ENCODE measurements at regions not wholly inside any gene's neighbourhood (a gene's known extent, or its start where the extent isn't known, plus 50 kb on each side); places are given as distances from the start of the nearest gene placed in this dataset.

- DNase-seq (ENCODE audit: low read depth in 3 of 3, low spot score in 2 of 3) = no peak
These were observed 223.2 kb upstream of the THBS1 start for GRCh38 chr15:39357480-39358268.

GRCh38 chr15:39358441-39359041 is 222.3 kb upstream of the THBS1 start:
- peak in 1 of 3 donors; percentile 18 for DNase-seq (ENCODE audit: low read depth in 3 of 3, low spot score in 2 of 3)

- DNase-seq (ENCODE audit: low read depth in 3 of 3, low spot score in 2 of 3) = no peak
These were observed 221.1 kb upstream of the THBS1 start for GRCh38 chr15:39359771-39360170.

DNA sequence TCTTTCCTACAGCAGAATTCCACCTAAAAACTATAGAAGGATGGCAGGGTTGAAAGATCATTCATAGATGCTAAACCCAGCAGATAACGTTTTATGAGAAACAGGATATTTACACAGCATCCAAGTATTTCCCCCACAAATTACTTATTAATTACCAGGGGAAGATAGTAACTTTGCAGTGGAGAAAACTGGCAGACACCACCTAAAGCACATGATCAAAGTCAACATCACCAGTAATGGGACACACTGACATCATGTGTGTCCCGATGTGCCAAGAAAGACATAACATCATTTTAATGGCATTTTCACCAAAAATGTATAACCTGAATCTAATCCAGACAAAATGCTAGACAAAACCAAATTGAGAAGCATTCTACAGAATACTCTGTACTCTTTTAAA is 220.4 kb upstream of the THBS1 start:
- DNase-seq (ENCODE audit: low read depth in 3 of 3, low spot score in 2 of 3) = no peak

- DNase-seq (ENCODE audit: low read depth in 3 of 3, low spot score in 2 of 3) = no peak
These were observed 219.4 kb upstream of the THBS1 start for GRCh38 chr15:39361497-39361896.

DNA sequence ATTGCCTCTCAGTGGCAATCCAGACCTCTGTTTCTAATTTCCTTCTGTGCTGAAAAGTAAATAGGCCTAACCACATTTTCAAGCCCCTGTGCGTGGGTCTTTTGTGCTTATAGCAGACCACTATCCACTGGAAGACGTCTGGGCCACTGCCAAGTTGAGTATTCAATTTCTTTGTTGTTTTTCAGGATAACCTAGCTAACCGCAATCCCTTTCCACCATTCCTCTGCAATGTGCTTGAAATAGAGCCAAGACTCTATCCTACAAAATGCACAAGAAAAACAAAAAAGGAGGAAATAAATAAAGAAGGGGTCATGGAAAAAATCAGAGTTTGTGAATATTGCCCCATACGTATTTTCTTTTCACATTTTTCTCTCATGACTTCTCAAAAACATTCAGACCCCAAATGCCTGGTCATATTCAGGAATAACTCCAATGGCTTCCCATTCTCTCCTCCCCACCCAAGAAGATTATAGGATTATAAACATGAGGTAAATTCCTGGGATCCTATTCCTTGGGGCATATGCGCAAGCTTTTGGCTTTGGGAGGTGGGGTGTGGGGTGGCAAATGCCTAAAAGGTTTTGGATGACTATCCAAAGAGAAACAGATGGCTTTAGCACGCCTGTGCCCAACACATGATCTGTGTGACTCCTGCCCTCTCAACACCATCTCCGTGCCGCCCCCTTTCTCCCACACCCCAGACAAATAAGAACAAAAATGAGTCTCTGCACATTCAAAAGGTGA is 217.9 kb upstream of the THBS1 start:
- DNase-seq (ENCODE audit: low read depth in 3 of 3, low spot score in 2 of 3) = peak in 2 of 3 donors; percentile 29 to 44

GRCh38 chr15:39363761-39364586 is 216.9 kb upstream of the THBS1 start:
- no peak for DNase-seq (ENCODE audit: low read depth in 3 of 3, low spot score in 2 of 3)

DNA sequence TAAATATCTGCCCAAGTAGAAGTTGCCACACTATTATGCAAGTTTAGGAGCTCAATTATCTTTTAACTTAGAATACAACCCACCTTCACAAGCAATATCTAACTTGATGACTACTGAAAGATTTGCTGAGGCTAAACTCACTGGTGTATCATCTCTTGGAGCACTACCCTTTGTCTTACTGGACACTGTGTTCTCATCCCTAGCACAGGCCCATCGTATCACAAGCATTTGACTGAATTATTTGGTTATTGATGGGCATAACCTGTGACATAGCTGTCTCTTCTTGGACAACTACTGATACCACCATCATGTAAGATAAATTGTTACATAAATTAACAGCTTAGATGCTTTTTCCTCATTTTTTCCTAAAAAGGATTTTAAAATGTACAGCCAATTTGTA is 216.2 kb upstream of the THBS1 start:
- DNase-seq (ENCODE audit: low read depth in 3 of 3, low spot score in 2 of 3) = no peak

DNA sequence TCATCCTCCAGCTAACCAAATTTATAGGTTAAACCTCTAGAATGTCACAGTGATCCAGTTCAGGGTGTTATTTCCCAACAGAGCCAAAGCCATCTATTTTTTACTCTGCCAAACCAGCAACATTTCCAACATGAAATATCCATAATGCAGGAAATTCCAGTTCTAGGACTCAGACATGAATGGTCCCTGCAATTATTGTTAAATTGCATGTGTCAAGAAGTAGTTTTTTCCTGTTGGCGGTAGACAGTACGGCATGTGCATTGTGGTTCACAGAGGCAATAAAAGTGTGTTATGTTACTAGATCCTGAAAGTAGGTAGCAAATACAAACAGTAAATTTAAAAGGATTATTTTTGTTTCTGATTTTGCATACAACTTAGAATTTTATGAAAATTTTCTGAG is 215.7 kb upstream of the THBS1 start:
- DNase-seq (ENCODE audit: low read depth in 3 of 3, low spot score in 2 of 3) = no peak

GRCh38 chr15:39365873-39366272 is 215.0 kb upstream of the THBS1 start:
- DNase-seq (ENCODE audit: low read depth in 3 of 3, low spot score in 2 of 3) = no peak

- DNase-seq (ENCODE audit: low read depth in 3 of 3, low spot score in 2 of 3) = no peak
These were observed 213.3 kb upstream of the THBS1 start for GRCh38 chr15:39367596-39367995.

DNA sequence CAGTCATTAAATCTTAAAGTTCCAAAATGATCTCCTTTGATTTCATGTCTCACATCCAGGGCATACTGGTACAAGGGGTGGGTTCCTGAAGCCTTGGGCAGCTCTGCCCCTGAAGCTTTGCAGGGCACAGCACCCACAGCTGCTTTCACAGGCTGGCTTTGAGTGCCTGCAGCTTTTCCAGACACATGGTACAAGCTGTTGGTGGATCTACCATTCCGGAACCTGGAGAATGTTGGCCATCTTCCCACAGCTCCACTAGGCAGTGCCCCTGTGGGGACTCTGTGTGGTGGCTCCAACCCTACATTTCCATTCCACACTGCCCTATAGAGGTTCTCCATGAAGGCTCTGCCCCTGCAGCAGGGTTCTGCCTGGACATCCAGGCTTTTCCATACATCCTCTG is 211.1 kb upstream of the THBS1 start:
- DNase-seq (ENCODE audit: low read depth in 3 of 3, low spot score in 2 of 3) = no peak

DNA sequence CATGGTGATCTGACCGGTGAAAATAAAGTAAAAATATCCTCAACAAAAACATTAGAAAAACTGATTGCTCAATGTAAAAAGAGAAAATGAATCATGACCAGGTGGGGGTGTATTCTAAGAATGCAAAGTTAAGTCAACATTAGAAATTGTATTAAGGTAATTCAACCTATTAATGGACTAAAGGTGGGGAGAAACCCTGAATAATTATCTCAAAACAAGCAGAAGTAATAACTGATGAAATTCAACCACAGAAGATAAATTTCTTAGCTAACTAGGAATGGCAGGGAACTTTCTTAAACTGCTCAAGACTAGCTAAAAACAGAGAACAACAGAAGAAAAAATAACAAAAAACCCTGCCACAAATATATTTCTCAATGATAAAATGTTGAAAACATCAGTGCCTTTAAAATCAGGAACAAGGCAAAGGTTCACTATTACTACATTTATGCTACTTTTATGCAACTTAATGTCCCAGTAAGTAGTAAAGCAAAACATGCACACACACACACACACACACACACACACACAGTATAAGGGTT is 204.4 kb upstream of the THBS1 start:
- DNase-seq (ENCODE audit: low read depth in 3 of 3, low spot score in 2 of 3) = no peak

GRCh38 chr15:39381517-39381916 is 199.4 kb upstream of the THBS1 start:
- DNase-seq (ENCODE audit: low read depth in 3 of 3, low spot score in 2 of 3) = no peak

GRCh38 chr15:39388118-39388517 is 192.8 kb upstream of the THBS1 start:
- no peak for DNase-seq (ENCODE audit: low read depth in 3 of 3, low spot score in 2 of 3)

DNA sequence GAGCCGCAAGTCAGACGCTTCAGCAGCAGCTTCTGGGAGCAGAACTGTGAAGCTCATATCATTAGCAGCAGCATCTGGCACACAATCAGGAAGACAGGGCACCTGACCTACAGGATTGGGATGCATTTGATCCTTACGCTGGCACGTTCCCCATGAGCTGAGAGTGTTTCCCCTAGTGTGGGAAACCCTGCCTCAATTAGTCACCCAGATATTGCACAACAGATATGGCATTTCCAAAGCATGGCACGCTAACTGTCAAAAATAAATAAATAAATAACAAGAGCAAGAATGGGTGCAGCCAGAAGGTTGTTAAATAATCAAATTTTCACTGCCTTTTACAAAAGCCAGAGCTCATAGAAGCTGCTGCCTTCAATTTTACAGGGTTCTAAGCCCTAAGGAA is 189.6 kb upstream of the THBS1 start:
- no peak for DNase-seq (ENCODE audit: low read depth in 3 of 3, low spot score in 2 of 3)

DNA sequence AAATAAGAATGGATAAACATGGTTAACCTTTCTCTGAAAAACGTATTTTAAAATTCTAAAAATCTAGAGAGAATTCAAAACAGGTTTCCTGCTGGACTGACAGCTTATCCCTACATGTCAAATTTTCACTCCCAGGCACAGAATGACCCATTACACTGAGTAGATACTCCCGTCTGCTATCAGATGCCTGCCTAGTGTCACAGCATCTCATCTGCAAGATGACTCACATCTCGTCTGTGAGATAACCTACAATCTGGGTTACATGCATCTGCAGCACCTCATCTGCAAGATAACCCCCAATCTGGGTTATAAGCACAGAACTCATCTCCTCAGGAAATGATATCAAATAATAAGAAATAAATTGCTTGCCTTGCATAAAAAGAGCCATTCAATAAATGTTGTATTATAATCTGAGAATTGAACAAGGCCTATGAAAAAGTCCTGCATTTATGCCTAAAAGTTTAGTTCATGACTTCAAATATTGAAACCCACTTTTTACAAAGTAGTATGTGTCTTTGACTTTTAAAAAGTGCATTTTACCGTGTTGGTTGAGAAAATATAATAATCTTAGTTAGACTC is 188.3 kb upstream of the THBS1 start:
- DNase-seq (ENCODE audit: low read depth in 3 of 3, low spot score in 2 of 3) = no peak

DNA sequence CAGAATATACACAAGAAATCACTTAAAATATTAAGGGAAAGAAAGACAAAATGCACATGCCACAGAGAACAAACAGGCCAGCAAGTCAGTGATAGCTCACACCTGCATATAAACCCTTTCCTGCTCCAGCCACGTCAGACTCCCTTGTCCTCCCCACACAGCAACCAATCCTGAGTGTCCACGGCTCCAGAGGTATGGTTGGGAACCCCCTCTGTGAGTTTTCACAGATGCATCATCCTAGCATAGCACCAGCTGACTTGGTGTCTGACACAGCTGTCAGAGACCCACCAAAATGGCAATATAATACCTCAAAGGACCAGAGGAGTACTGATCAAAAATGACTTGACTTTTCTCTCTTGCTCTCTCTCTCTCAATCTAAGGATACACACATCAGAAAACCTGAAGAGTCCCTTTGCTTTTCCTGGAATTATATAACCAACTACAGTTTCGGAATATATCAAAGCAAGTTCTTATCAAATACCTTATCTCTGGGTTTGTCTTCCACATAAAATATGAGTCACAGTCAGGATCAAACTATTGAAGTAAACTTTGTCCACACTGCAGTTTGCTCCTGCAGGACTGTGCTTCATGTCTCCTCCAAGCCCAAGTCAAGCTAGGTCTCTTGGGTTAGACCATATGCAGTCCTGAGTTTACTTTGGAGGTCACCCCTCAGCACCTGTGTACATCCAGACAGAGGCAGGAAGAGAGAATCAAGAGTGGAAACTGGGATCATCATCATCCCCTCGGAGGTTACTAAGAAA is 187.1 kb upstream of the THBS1 start:
- DNase-seq (ENCODE audit: low read depth in 3 of 3, low spot score in 2 of 3) = no peak

DNA sequence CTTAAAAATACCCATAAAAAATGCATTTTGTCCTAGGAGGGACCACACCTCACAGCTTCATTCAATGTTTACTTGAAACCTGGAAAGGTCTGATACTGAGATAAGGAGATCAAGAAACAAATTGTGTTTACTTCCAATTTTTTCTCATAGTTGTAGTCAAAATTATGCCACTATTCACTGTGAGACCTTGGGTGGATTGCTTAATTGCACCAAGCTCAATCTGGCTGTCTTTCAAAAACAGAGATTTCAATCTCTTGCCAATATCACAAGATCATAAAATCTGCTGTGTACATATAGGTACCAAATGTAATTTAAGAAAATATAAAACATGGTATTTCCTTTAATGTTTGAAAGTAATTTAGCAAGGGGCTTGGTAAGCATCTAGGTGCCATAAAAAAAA is 186.4 kb upstream of the THBS1 start:
- no peak for DNase-seq (ENCODE audit: low read depth in 3 of 3, low spot score in 2 of 3)
